Spleen (tissue), 7 donors: ENCODE measurements at regions not wholly inside any gene's neighbourhood (a gene's known extent, or its start where the extent isn't known, plus 50 kb on each side); places are given as distances from the start of the nearest gene placed in this dataset.

ENCODE experiments used
- CTCF ChIP-seq, 11 experiments: fragments of 200-600 bp in 7 of 11; fragments of 450-650 bp in 4 of 11; sonication (generic) in 4 of 11; IDR thresholded peaks in 8 of 11; conservative IDR thresholded peaks in 3 of 11; 1 replicate in 7 of 11; 2 replicates in 4 of 11; pipeline versions ENCODE4 v1.4.0 to v1.8.0; 2016 to 2021; ENCODE audit warnings: antibody characterized with exemption in 11 of 11, inconsistent platforms in 4 of 11, mild to moderate bottlenecking in 1 of 11
- POLR2AphosphoS5 ChIP-seq, 3 donors: sonication (generic); formaldehyde crosslinking; IDR thresholded peaks; one replicate each; pipeline ENCODE4 v1.5.1; 2017; ENCODE audit warnings: antibody characterized with exemption in 3 of 3
- donor health status: DM: no; HTN: no; CAD: no; lungs with moderate emphysema.
- donor health status: DM: no; HTN: no; CAD: no.
- donor health status: DM: no; HTN: no; CAD: no.

GRCh38 chr11:135036488-135037297 lies 624.7 kb upstream of the B3GAT1 start:
- TF ChIP-seq POLR2AphosphoS5 (IDR thresholded peaks at IDR 0.05) (no peak), CTCF (IDR thresholded peaks at IDR 0.05 in 8 of 11, conservative IDR thresholded peaks at IDR 0.05 in 3 of 11) (no peak)
